ENCODE measurements at regions not wholly inside any gene's neighbourhood (a gene's known extent, or its start where the extent isn't known, plus 50 kb on each side); places are given as distances from the start of the nearest gene placed in this dataset.

DNA sequence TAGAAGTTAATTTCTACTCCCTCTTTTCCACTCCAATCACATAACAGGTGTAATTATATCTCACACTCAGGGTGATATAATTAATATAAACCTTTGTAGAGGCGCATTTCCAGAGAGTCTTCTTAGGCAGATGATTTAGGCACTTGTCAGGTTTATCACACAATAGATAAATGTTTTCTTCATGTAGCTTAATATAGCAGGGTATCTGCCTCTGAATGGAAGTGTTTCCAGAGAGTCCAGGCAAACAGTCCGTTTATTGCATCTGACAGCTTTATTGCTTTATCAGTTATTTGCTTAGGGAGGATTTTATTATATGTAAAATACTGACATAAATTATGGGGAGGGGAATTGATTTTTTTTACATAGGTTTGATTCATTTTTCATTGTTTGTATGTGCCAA is 766.3 kb downstream of the SLC4A3 start:
- TF ChIP-seq, protein P1, sequence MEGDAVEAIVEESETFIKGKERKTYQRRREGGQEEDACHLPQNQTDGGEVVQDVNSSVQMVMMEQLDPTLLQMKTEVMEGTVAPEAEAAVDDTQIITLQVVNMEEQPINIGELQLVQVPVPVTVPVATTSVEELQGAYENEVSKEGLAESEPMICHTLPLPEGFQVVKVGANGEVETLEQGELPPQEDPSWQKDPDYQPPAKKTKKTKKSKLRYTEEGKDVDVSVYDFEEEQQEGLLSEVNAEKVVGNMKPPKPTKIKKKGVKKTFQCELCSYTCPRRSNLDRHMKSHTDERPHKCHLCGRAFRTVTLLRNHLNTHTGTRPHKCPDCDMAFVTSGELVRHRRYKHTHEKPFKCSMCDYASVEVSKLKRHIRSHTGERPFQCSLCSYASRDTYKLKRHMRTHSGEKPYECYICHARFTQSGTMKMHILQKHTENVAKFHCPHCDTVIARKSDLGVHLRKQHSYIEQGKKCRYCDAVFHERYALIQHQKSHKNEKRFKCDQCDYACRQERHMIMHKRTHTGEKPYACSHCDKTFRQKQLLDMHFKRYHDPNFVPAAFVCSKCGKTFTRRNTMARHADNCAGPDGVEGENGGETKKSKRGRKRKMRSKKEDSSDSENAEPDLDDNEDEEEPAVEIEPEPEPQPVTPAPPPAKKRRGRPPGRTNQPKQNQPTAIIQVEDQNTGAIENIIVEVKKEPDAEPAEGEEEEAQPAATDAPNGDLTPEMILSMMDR (IDR thresholded peaks at IDR 0.05), result no peak
- no peak for TF ChIP-seq POLR2A (IDR thresholded peaks at IDR 0.05)
